Activated CD8-positive, alpha-beta T cell treated with anti-CD3 and anti-CD28 coated beads for 36 hours (primary cell): ENCODE measurements at regions not wholly inside any gene's neighbourhood (a gene's known extent, or its start where the extent isn't known, plus 50 kb on each side); places are given as distances from the start of the nearest gene placed in this dataset.

Source experiments
- ATAC-seq: fragments of 200-7000 bp; cut with Tn5 transposase; one replicate; pipeline ENCODE4 v1.10.0; 2021; ENCODE audit warnings: mild to moderate bottlenecking, moderate library complexity
- CTCF ChIA-PET: fragments of 350-600 bp; sonication (Branson Sonifier 250); formaldehyde crosslinking; loops from one replicate; lab custom pipeline; 2021; ENCODE audit warnings: antibody characterized with exemption; lab: Charles Lee
- POLR2A ChIA-PET: fragments of 350-600 bp; sonication (Branson Sonifier 250); formaldehyde crosslinking; loops from one replicate; lab custom pipeline; 2021; ENCODE audit warnings: antibody characterized with exemption; lab: Charles Lee
- DNase-seq: peaks from one replicate; pipeline ENCODE4 v3.0.0-alpha.2; 2020
- H3K27ac Mint-ChIP-seq: one replicate; pipeline ENCODE4 v1.8.0; 2021; ENCODE audit warnings: mild to moderate bottlenecking, mixed read lengths
- H3K27me3 Mint-ChIP-seq: one replicate; pipeline ENCODE4 v1.8.0; 2021; ENCODE audit warnings: mixed read lengths
- H3K36me3 Mint-ChIP-seq: one replicate; pipeline ENCODE4 v1.8.0; 2021; ENCODE audit warnings: low read depth, mixed read lengths
- H3K4me1 Mint-ChIP-seq: one replicate; pipeline ENCODE4 v1.8.0; 2021; ENCODE audit warnings: low read depth, mixed read lengths
- H3K4me3 Mint-ChIP-seq: one replicate; pipeline ENCODE4 v1.8.0; 2021; ENCODE audit warnings: mild to moderate bottlenecking, moderate library complexity, mixed read lengths
- H3K9me3 Mint-ChIP-seq: one replicate; pipeline ENCODE4 v1.8.0; 2021; ENCODE audit warnings: mixed read lengths
- CTCF ChIP-seq: fragments of 200-600 bp; IDR thresholded peaks from one replicate; pipeline ENCODE4 v1.8.0; 2022; ENCODE audit warnings: antibody characterized with exemption, mild to moderate bottlenecking
- intact Hi-C: fragments of 100-400 bp; cut with micrococcal nuclease; formaldehyde crosslinking; loops from one replicate; pipeline ENCODE4 v1.10.0; 2022

GRCh38 chr13:31853643-31854326 is 114.5 kb downstream of the RXFP2 start:
- ATAC-seq (no peak), DNase-seq (no peak)
- no peaks in the 10 kb centered on the region for H3K36me3 Mint-ChIP-seq
- H3K4me1 Mint-ChIP-seq = no peaks in the 10 kb centered on the region
- ChIA-PET CTCF (no interaction called here), POLR2A (no interaction called here)
- no peaks in the 10 kb centered on the region for H3K9me3 Mint-ChIP-seq
- no peak overlapping the region for H3K4me3 Mint-ChIP-seq
- intact Hi-C loops = no loop called here
- H3K27me3 Mint-ChIP-seq = peaks cover 2% of the 10 kb centered on the region
- no peak for TF ChIP-seq CTCF
- H3K27ac Mint-ChIP-seq = no peak overlapping the region

DNA sequence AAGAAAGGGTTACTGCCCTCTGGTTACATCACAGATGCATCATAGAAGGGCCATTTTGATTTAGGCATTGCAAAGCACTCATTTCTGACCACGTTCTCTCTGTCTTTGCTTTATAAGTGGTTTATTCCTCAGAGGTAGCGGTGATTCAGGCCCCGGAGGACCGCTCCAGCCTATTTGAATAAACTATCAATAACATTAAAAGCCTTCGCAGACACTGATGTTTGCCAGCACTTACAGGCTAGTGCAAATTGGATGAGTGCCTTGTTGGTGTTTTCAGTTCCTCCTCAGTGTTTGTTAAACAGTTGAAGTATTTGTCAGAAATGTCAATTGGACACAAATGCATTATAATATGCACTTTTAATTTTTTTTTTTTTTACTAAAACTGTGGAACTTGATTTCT is 120.2 kb downstream of the RXFP2 start:
- Mint-ChIP-seq H3K9me3 (peaks cover 2% of the 10 kb centered on the region), H3K36me3 (no peaks in the 10 kb centered on the region), H3K27me3 (peaks cover 5% of the 10 kb centered on the region), H3K4me3 (no peak overlapping the region), H3K27ac (no peak overlapping the region), H3K4me1 (no peaks in the 10 kb centered on the region)
- intact Hi-C loops = no loop called here
- DNase-seq = no peak
- no peak for TF ChIP-seq CTCF
- ATAC-seq = no peak
- CTCF ChIA-PET = no interaction called here
- POLR2A ChIA-PET = no interaction called here

DNA sequence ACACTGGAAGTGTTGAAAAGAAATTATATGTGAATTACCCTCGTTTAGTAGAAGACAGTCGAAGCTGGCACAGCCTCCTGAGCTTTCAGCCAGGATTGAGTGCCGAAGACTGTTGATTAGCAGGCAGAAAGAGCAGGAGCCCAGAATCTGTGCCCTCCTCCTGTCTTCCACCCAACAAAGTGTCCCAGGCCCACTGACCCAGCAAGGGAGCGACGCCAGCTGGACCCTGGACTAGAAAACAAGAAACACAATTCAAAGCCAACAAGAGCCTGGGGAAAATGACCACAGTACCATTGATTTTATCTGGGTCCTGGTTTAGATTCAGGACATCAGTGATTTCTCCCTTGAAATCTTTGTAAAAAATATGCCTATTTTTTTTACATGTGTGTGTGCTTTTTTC is 120.7 kb downstream of the RXFP2 start:
- peaks cover 5% of the 10 kb centered on the region for H3K27me3 Mint-ChIP-seq
- POLR2A ChIA-PET = no interaction called here
- no peak for ATAC-seq

DNA sequence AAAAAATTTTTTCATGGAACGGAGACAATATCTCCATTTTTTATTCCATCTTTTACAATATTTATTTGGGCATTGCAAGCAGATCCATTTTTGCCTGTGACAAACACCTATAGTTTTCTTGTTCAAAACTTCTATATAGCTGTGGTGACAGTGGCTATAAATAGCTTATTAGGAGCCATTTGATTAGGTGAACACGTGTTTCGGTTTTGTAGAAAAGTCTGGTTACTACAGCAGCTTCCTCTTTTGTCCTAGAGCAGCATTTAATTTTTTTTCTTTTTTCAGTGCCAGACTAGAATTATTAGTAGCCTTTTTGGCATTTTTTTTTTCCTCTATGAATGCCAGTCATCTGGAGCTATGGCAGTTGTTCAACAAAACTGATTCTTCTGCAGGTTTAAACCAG is 123.5 kb downstream of the RXFP2 start:
- peaks cover 2% of the 10 kb centered on the region for H3K9me3 Mint-ChIP-seq
- ATAC-seq (no peak), DNase-seq (no peak)
- intact Hi-C loops = no loop called here
- POLR2A ChIA-PET = no interaction called here
- no peak for TF ChIP-seq CTCF
- CTCF ChIA-PET = no interaction called here
- no peak overlapping the region for H3K4me3 Mint-ChIP-seq
- peaks cover 5% of the 10 kb centered on the region for H3K27me3 Mint-ChIP-seq
- no peaks in the 10 kb centered on the region for H3K36me3 Mint-ChIP-seq
- H3K27ac Mint-ChIP-seq = no peak overlapping the region
- H3K4me1 Mint-ChIP-seq = no peaks in the 10 kb centered on the region

More for the DNA sequence above, 120.7 kb downstream of the RXFP2 start:
- TF ChIP-seq CTCF = no peak
- H3K9me3 Mint-ChIP-seq = peaks cover 2% of the 10 kb centered on the region
- no peak overlapping the region for H3K4me3 Mint-ChIP-seq
- CTCF ChIA-PET = no interaction called here
- H3K27ac Mint-ChIP-seq = no peak overlapping the region
- intact Hi-C loops = no loop called here
- no peak for DNase-seq
- no peaks in the 10 kb centered on the region for H3K4me1 Mint-ChIP-seq
- H3K36me3 Mint-ChIP-seq = no peaks in the 10 kb centered on the region

DNA sequence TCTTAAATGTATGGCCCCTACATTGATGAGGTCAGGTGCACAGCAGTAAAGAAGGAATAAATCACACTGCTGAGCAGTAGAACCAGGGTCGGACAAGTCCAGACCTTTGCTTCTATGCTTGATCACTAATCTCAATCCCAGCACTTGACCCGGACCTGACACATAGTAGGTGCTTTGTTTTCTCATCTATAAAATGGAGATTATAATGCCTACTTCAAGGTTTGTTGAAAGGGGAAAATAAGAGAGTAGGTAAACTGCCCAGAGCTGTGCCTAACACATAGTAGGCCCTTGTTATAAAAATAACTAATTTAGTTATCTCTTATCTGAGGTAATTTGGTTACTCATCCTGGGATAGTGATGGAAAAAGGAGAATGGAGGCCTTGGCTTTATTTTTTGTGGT is 125.0 kb downstream of the RXFP2 start:
- intact Hi-C loops = no loop called here
- no peak for TF ChIP-seq CTCF
- Mint-ChIP-seq H3K4me1 (no peaks in the 10 kb centered on the region), H3K4me3 (no peak overlapping the region), H3K9me3 (peaks cover 2% of the 10 kb centered on the region), H3K36me3 (no peaks in the 10 kb centered on the region), H3K27ac (no peak overlapping the region), H3K27me3 (peaks cover 7% of the 10 kb centered on the region)
- ChIA-PET CTCF (no interaction called here), POLR2A (no interaction called here)
- DNase-seq = no peak
- no peak for ATAC-seq
